Caco-2 (cell line): ENCODE measurements at regions not wholly inside any gene's neighbourhood (a gene's known extent, or its start where the extent isn't known, plus 50 kb on each side); places are given as distances from the start of the nearest gene placed in this dataset.

Experiments used
- BruUV-seq: library from RNA; stranded (reverse); fragments of 400-500 nt; replicated peaks from 2 replicates; lab custom pipeline; 2021; lab: Mats Ljungman, UMichigan
- CTCF ChIA-PET: fragments of 300-600 bp; sonication (Branson Sonifier 250); formaldehyde crosslinking; loops from one replicate; lab custom pipeline; 2022; ENCODE audit warnings: antibody characterized with exemption; lab: Charles Lee
- POLR2A ChIA-PET: fragments of 300-600 bp; sonication (Branson Sonifier 250); formaldehyde crosslinking; loops from one replicate; lab custom pipeline; 2022; ENCODE audit warnings: antibody characterized with exemption; lab: Charles Lee
- DNase-seq, 2 experiments: peaks; one replicate each; pipeline versions ENCODE4 v3.0.0 to v3.0.0-alpha.2; 2020 to 2022
- H3K27me3 ChIP-seq: replicated peaks from 2 replicates; pipeline ENCODE4 v1.6.0; 2011; ENCODE audit warnings: low read length; ENCODE audit not compliant: control insufficient read depth, insufficient read depth
- H3K36me3 ChIP-seq: 2 replicates; pipeline ENCODE4 v1.5.1; 2011; ENCODE audit warnings: low read length; ENCODE audit not compliant: control insufficient read depth, insufficient read depth
- H3K4me1 ChIP-seq: fragments of 250-450 bp; sonication (Bioruptor Pico); 2 replicates; pipeline ENCODE4 v1.5.1; 2020; ENCODE audit warnings: mild to moderate bottlenecking
- H3K4me3 ChIP-seq: 2 replicates; pipeline ENCODE4 v1.5.1; 2011; ENCODE audit warnings: low read depth, mild to moderate bottlenecking, control low read depth, low read length
- H3K9me3 ChIP-seq: fragments of 250-450 bp; sonication (Bioruptor Pico); 2 replicates; pipeline ENCODE4 v1.5.1; 2020; ENCODE audit warnings: mild to moderate bottlenecking, moderate library complexity
- H3K27ac Mint-ChIP-seq: one replicate; pipeline ENCODE4 v1.8.0; 2022; ENCODE audit warnings: mixed read lengths; ENCODE audit not compliant: unreplicated experiment
- H3K27me3 Mint-ChIP-seq: one replicate; pipeline ENCODE4 v1.8.0; 2022; ENCODE audit warnings: mixed read lengths; ENCODE audit not compliant: insufficient read depth, unreplicated experiment
- H3K36me3 Mint-ChIP-seq: one replicate; pipeline ENCODE4 v1.8.0; 2022; ENCODE audit warnings: mild to moderate bottlenecking, mixed read lengths; ENCODE audit not compliant: insufficient read depth, unreplicated experiment
- H3K4me1 Mint-ChIP-seq: one replicate; pipeline ENCODE4 v1.8.0; 2022; ENCODE audit warnings: low read depth, mixed read lengths; ENCODE audit not compliant: unreplicated experiment
- H3K4me3 Mint-ChIP-seq: one replicate; pipeline ENCODE4 v1.8.0; 2022; ENCODE audit warnings: mild to moderate bottlenecking, moderate library complexity, mixed read lengths; ENCODE audit not compliant: unreplicated experiment
- H3K9me3 Mint-ChIP-seq: one replicate; pipeline ENCODE4 v1.8.0; 2022; ENCODE audit warnings: mixed read lengths; ENCODE audit not compliant: unreplicated experiment
- intact Hi-C: fragments of 100-400 bp; cut with micrococcal nuclease; formaldehyde crosslinking; loops from one replicate; pipeline ENCODE4 v1.10.0; 2022; ENCODE audit not compliant: unreplicated experiment
- TF ChIP-seq, protein P1 (sequence below), 2 experiments: fragments of 200-600 bp in 1 of 2; IDR thresholded peaks; 1 replicate in 1 of 2; 2 replicates in 1 of 2; pipeline versions ENCODE4 v1.5.1 to v1.8.0; 2011 to 2022; ENCODE audit warnings: antibody characterized with exemption in 1 of 2, control low read depth in 1 of 2, inconsistent platforms in 1 of 2, low read depth in 1 of 2, low read length in 1 of 2, mild to moderate bottlenecking in 1 of 2, moderate library complexity in 1 of 2; ENCODE audit not compliant: insufficient read depth in 1 of 2, severe bottlenecking in 1 of 2, unreplicated experiment in 1 of 2

DNA sequence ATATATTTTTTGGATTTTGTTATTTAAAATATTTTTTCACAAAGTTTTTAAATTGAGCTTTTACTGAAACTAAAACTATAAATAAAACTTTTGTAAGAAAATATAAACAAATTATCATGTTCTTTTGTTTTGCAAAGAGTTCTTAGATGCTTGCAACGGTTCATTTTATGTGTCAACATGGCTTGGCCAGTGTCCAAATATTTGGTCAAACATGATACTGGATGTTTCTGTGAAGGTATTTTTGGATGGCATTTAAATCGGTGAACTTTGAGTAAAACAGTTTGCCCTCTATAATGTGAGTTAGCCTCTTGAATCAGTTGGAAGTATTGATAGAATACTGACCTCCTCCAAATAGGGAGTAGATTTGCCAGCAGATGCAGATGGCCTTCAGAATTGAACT is 612.6 kb upstream of the NECTIN3 start:
- Histone ChIP-seq H3K36me3 (no peaks in the 10 kb centered on the region), H3K27me3 (no peaks in the 10 kb centered on the region), H3K4me3 (no peak overlapping the region), H3K9me3 (0 out of 2 replicates have a peak, but pooled peaks cover 4% of the 10 kb centered on the region), H3K4me1 (peaks cover 12% of the 10 kb centered on the region)
- Mint-ChIP-seq H3K27me3 (no peaks in the 10 kb centered on the region), H3K36me3 (no peaks in the 10 kb centered on the region), H3K27ac (no peak overlapping the region), H3K9me3 (peaks cover 30% of the 10 kb centered on the region), H3K4me3 (no peak overlapping the region), H3K4me1 (peaks cover 11% of the 10 kb centered on the region)
- BruUV-seq: no TSS peak
- intact Hi-C loops: no loop called here
- DNase-seq: no peak
- ChIA-PET POLR2A (no interaction called here), CTCF (no interaction called here)
- TF ChIP-seq, protein P1, sequence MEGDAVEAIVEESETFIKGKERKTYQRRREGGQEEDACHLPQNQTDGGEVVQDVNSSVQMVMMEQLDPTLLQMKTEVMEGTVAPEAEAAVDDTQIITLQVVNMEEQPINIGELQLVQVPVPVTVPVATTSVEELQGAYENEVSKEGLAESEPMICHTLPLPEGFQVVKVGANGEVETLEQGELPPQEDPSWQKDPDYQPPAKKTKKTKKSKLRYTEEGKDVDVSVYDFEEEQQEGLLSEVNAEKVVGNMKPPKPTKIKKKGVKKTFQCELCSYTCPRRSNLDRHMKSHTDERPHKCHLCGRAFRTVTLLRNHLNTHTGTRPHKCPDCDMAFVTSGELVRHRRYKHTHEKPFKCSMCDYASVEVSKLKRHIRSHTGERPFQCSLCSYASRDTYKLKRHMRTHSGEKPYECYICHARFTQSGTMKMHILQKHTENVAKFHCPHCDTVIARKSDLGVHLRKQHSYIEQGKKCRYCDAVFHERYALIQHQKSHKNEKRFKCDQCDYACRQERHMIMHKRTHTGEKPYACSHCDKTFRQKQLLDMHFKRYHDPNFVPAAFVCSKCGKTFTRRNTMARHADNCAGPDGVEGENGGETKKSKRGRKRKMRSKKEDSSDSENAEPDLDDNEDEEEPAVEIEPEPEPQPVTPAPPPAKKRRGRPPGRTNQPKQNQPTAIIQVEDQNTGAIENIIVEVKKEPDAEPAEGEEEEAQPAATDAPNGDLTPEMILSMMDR (IDR thresholded peaks at IDR 0.05; ENCODE audit: insufficient read depth in 1 of 2, low read depth in 1 of 2, low read length in 1 of 2, severe bottlenecking in 1 of 2, unreplicated experiment in 1 of 2): no peak

DNA sequence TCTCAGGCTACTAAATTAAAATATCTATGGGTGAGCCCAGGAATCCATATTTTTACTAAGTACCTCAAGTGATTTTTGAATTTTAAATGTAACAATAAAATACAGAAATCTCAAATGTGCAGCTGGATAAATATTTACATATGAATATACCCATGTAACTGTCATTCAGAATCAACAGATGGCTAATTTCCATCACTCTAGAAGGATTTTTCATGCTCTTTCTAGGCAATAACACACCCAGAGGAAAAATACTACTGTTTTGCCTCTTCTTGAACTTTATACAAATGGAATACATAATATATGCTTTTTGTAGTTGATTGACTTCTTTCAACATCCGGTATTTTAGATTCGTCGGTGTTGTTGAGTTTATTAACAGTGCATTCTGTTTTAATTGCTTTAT is 601.3 kb upstream of the NECTIN3 start:
- POLR2A ChIA-PET: no interaction called here
- BruUV-seq: no TSS peak

GRCh38 chr3:110473405-110473804 is 598.2 kb upstream of the NECTIN3 start:
- H3K4me3 ChIP-seq: no peak overlapping the region
- DNase-seq: no peak
- no peaks in the 10 kb centered on the region for H3K36me3 ChIP-seq
- Mint-ChIP-seq H3K4me3 (no peak overlapping the region), H3K27me3 (no peaks in the 10 kb centered on the region), H3K27ac (no peak overlapping the region), H3K36me3 (no peaks in the 10 kb centered on the region), H3K4me1 (peaks cover 8% of the 10 kb centered on the region), H3K9me3 (no peaks in the 10 kb centered on the region)
- POLR2A ChIA-PET: no interaction called here
- TF ChIP-seq, protein P1 (IDR thresholded peaks at IDR 0.05; ENCODE audit: insufficient read depth in 1 of 2, low read depth in 1 of 2, low read length in 1 of 2, severe bottlenecking in 1 of 2, unreplicated experiment in 1 of 2): no peak
- H3K9me3 ChIP-seq: no peaks in the 10 kb centered on the region
- H3K4me1 ChIP-seq: peaks cover 4% of the 10 kb centered on the region; the same call in 1 of the 2 replicates
- CTCF ChIA-PET: no interaction called here
- intact Hi-C loops: no loop called here
- H3K27me3 ChIP-seq: no peaks in the 10 kb centered on the region; the same call in 1 of the 2 replicates
- BruUV-seq: no TSS peak

More for the DNA sequence above, 601.3 kb upstream of the NECTIN3 start:
- Mint-ChIP-seq H3K9me3 (no peaks in the 10 kb centered on the region), H3K27ac (no peak overlapping the region), H3K4me1 (peaks cover 8% of the 10 kb centered on the region), H3K4me3 (no peak overlapping the region), H3K27me3 (no peaks in the 10 kb centered on the region), H3K36me3 (no peaks in the 10 kb centered on the region)
- H3K4me3 ChIP-seq: no peak overlapping the region
- no peaks in the 10 kb centered on the region for H3K9me3 ChIP-seq
- DNase-seq: no peak
- H3K27me3 ChIP-seq: no peaks in the 10 kb centered on the region; the same call in 1 of the 2 replicates
- CTCF ChIA-PET: no interaction called here
- H3K4me1 ChIP-seq: peaks cover 4% of the 10 kb centered on the region; the same call in 1 of the 2 replicates
- intact Hi-C loops: no loop called here
- TF ChIP-seq, protein P1 (IDR thresholded peaks at IDR 0.05; ENCODE audit: insufficient read depth in 1 of 2, low read depth in 1 of 2, low read length in 1 of 2, severe bottlenecking in 1 of 2, unreplicated experiment in 1 of 2): no peak
- H3K36me3 ChIP-seq: no peaks in the 10 kb centered on the region
